Heart left ventricle (tissue), 16 donors: ENCODE measurements at regions not wholly inside any gene's neighbourhood (a gene's known extent, or its start where the extent isn't known, plus 50 kb on each side); places are given as distances from the start of the nearest gene placed in this dataset.

Experiments
- ATAC-seq, 4 donors: fragments of 200-7000 bp; cut with Tn5 transposase; one replicate each; pipeline ENCODE4 v1.9.1; 2020 to 2022; ENCODE audit warnings: moderate library complexity in 4 of 4, mild to moderate bottlenecking in 3 of 4, moderate number of reproducible peaks in 1 of 4
- DNase-seq, 5 donors: peaks; one replicate each; pipeline ENCODE4 v3.0.0-alpha.2; 2020
- H3K27ac ChIP-seq, 12 donors: fragments of 200-600 bp; sonication (generic) in 4 of 12; one replicate each; pipeline versions ENCODE4 v1.5.0 to v1.8.0; 2016 to 2022; ENCODE audit warnings: mild to moderate bottlenecking in 2 of 12
- H3K27me3 ChIP-seq, 9 donors: fragments of 200-600 bp; sonication (generic) in 2 of 9; one replicate each; pipeline versions ENCODE4 v1.5.1 to v1.8.0; 2016 to 2022; ENCODE audit warnings: mild to moderate bottlenecking in 3 of 9
- H3K36me3 ChIP-seq, 9 donors: fragments of 200-600 bp; sonication (generic) in 2 of 9; one replicate each; pipeline versions ENCODE4 v1.5.0 to v1.8.0; 2018 to 2022; ENCODE audit warnings: mild to moderate bottlenecking in 2 of 9
- H3K4me1 ChIP-seq, 12 donors: fragments of 200-600 bp; sonication (generic) in 4 of 12; one replicate each; pipeline versions ENCODE4 v1.5.0 to v1.8.0; 2016 to 2022; ENCODE audit warnings: mild to moderate bottlenecking in 3 of 12
- H3K4me3 ChIP-seq, 12 donors: fragments of 200-600 bp; sonication (generic) in 4 of 12; one replicate each; pipeline versions ENCODE4 v1.5.0 to v1.8.0; 2017 to 2022; ENCODE audit warnings: mild to moderate bottlenecking in 9 of 12, moderate library complexity in 4 of 12
- H3K9me3 ChIP-seq, 12 donors: fragments of 200-600 bp; sonication (generic) in 4 of 12; one replicate each; pipeline versions ENCODE4 v1.5.0 to v1.8.0; 2016 to 2022; ENCODE audit warnings: mild to moderate bottlenecking in 1 of 12
- CTCF ChIP-seq, 12 donors: fragments of 200-600 bp; sonication (generic) in 4 of 12; IDR thresholded peaks; one replicate each; pipeline versions ENCODE4 v1.5.0 to v1.8.0; 2018 to 2022; ENCODE audit warnings: antibody characterized with exemption in 12 of 12, mild to moderate bottlenecking in 5 of 12
- POLR2A ChIP-seq, 2 donors: fragments of 450-650 bp; IDR thresholded peaks; one replicate each; pipeline ENCODE4 v1.6.1; 2017; ENCODE audit warnings: antibody characterized with exemption in 2 of 2, mild to moderate bottlenecking in 2 of 2, moderate library complexity in 2 of 2
- WGBS, 4 donors: extraction: QIAGEN DNeasy Blood & Tissue Kit in 2 of 4; methylation state at CpG; one replicate each; pipeline versions ENCODE4 v1.1.5 to v1.1.7; 2013 to 2018; 5-methylcytosine and 5-hydroxymethylcytosine counted together
- intact Hi-C, 10 donors: fragments of 100-400 bp; cut with DNase I; formaldehyde crosslinking; loops; one replicate each; pipeline versions ENCODE4 v1.11.1 to v1.14.2; 2022
- donor health status: ischemic (EF 13 %, LVEDD 7.1; RV severe dilation, severe dysfunction).
- donor health status: healthy with polysubstance abuse.
- donor health status: DM: no; HTN: yes; CAD: no.
- donor health status: DM: no; HTN: no; CAD: no.
- donor health status: ischemic (EF 25% LVEDD 6.9; RV normal size, moderate dysfunction).
- donor health status: ischemic (EF 25% LVEDD 5.7; RV mildly dilated, moderate dysfunction).
- donor health status: healthy.
- donor health status: DM: yes; HTN: yes; CAD: no.
- donor health status: ischemic (EF 35%, LVEDD 5.7; RV mildly dilated, moderate dysfunction).
- donor health status: nonischemic (EF 11% LVEDD 7.7; RV severe dilation, severe dysfunction).
- donor health status: DM: yes; HTN: yes; CAD: no.
- donor health status: PGD.
- donor health status: ischemic (EF 29% LVEDD 5.4; RV normal size, mild dysfunction).
- donor health status: nonischemic (EF 23%, LVEDD 6.1; RV moderate dilation, normal function).

GRCh38 chr4:184287697-184288255 lies 70.1 kb upstream of the ENPP6 start:
- Histone ChIP-seq H3K36me3 (no peaks in the 10 kb centered on the region), H3K9me3 (no peaks in the 10 kb centered on the region), H3K4me3 (no peak overlapping the region), H3K27me3 (no peaks in the 10 kb centered on the region), H3K27ac (peak overlapping the region in 1 of 12 donors; percentile 1), H3K4me1 (peaks cover 0 to 15% (median 0%) of the 10 kb centered on the region in 12 donors)
- ATAC-seq (peak; percentile 45 to 79 (median 78)), DNase-seq (no peak)
- 22 to 44% (median 38%) methylated on average over 5 of the region's 5 CpGs for WGBS, 4 donors
- TF ChIP-seq POLR2A (IDR thresholded peaks at IDR 0.05) (no peak), CTCF (IDR thresholded peaks at IDR 0.05) (peak in 10 of 12 donors; percentile 20 to 64 (median 50))
- intact Hi-C loops = loop anchor here (1.0 to 10.0 kb wide), 10 partner anchors 97 to 357 kb away; partner anchors contain the start of genes IRF2 (in 4 of the 10), CASP3 (in 3 of the 10) and PRIMPOL (in 3 of the 10)

GRCh38 chr4:184286358-184286757 lies 68.7 kb upstream of the ENPP6 start:
- DNase-seq (no peak), ATAC-seq (no peak)
- H3K27ac ChIP-seq = no peak overlapping the region
- intact Hi-C loops = loop anchor here (5.0 to 10.0 kb wide), 7 partner anchors 98 to 358 kb away; partner anchors contain the start of genes IRF2 (in 4 of the 10), CASP3 (in 3 of the 10) and PRIMPOL (in 3 of the 10)
- no peaks in the 10 kb centered on the region for H3K27me3 ChIP-seq
- 51 to 64% (median 56%) methylated on average over 4 of the region's 4 CpGs for WGBS, 4 donors
- TF ChIP-seq CTCF (IDR thresholded peaks at IDR 0.05) = no peak
- TF ChIP-seq POLR2A (IDR thresholded peaks at IDR 0.05) = no peak
- H3K9me3 ChIP-seq = no peaks in the 10 kb centered on the region
- H3K4me3 ChIP-seq = no peak overlapping the region
- peaks cover 0 to 29% (median 7%) of the 10 kb centered on the region in 12 donors for H3K4me1 ChIP-seq
- no peaks in the 10 kb centered on the region for H3K36me3 ChIP-seq

GRCh38 chr4:184284742-184285141 lies 67.1 kb upstream of the ENPP6 start:
- intact Hi-C loops = loop anchor here (5.0 to 10.0 kb wide), 7 partner anchors 100 to 360 kb away; partner anchors contain the start of genes IRF2 (in 4 of the 10), CASP3 (in 3 of the 10) and PRIMPOL (in 3 of the 10)
- no peak overlapping the region for H3K4me3 ChIP-seq
- no peak overlapping the region for H3K27ac ChIP-seq
- no peaks in the 10 kb centered on the region for H3K9me3 ChIP-seq
- DNase-seq (no peak), ATAC-seq (no peak)
- peaks cover 0 to 44% (median 7%) of the 10 kb centered on the region in 12 donors for H3K4me1 ChIP-seq
- H3K36me3 ChIP-seq = no peaks in the 10 kb centered on the region
- 91 to 97% (median 92%) methylated on average over 2 of the region's 2 CpGs for WGBS, 4 donors
- TF ChIP-seq CTCF (IDR thresholded peaks at IDR 0.05) = no peak
- no peaks in the 10 kb centered on the region for H3K27me3 ChIP-seq

GRCh38 chr4:184284336-184284690 lies 66.6 kb upstream of the ENPP6 start:
- Histone ChIP-seq H3K27me3 (no peaks in the 10 kb centered on the region), H3K36me3 (no peaks in the 10 kb centered on the region), H3K27ac (peak overlapping the region in 7 of 12 donors; percentile 24 to 72 (median 45)), H3K9me3 (no peaks in the 10 kb centered on the region), H3K4me1 (peaks cover 0 to 44% (median 7%) of the 10 kb centered on the region in 12 donors), H3K4me3 (peak overlapping the region in 8 of 12 donors; percentile 18 to 54 (median 36))
- 80 to 91% (median 84%) methylated on average over 8 of the region's 8 CpGs for WGBS, 4 donors
- intact Hi-C loops = loop anchor here in 6 of 10 donors (10.0 kb wide), 4 partner anchors 100 to 360 kb away; partner anchors contain the start of genes CASP3 (in 3 of the 6), PRIMPOL (in 3 of the 6) and IRF2 (in 1 of the 6)
- ATAC-seq = no peak
- DNase-seq = no peak
- TF ChIP-seq CTCF (IDR thresholded peaks at IDR 0.05) (no peak), POLR2A (IDR thresholded peaks at IDR 0.05) (no peak)
